ENCODE measurements at regions not wholly inside any gene's neighbourhood (a gene's known extent, or its start where the extent isn't known, plus 50 kb on each side); places are given as distances from the start of the nearest gene placed in this dataset.

- Histone ChIP-seq H3K4me1 (no peaks in the 10 kb centered on the region), H3K27ac (no peak overlapping the region), H3K9me3 (no peaks in the 10 kb centered on the region), H3K27me3 (no peaks in the 10 kb centered on the region), H3K36me3 (no peaks in the 10 kb centered on the region), H3K4me3 (no peak overlapping the region)
- no peak for DNase-seq
- TF ChIP-seq CTCF (IDR thresholded peaks at IDR 0.05): no peak
- TF ChIP-seq POLR2A (IDR thresholded peaks at IDR 0.05): no peak
- no peak for TF ChIP-seq POLR2AphosphoS5 (IDR thresholded peaks at IDR 0.05)
- TF ChIP-seq EP300 (IDR thresholded peaks at IDR 0.05): no peak
- no peak for ATAC-seq (ENCODE audit: low FRiP score in 2 of 2)
Observed at GRCh38 chr1:199404976-199405375, 622.5 kb upstream of the NR5A2 start.

- ATAC-seq (ENCODE audit: low FRiP score in 2 of 2) (no peak), DNase-seq (no peak)
- no peaks in the 10 kb centered on the region for H3K4me1 ChIP-seq
- H3K27ac ChIP-seq: no peak overlapping the region
- no peaks in the 10 kb centered on the region for H3K9me3 ChIP-seq
- WGBS, 2 donors: 80 to 87% methylated on average over 3 of the region's 3 CpGs
- no peaks in the 10 kb centered on the region for H3K27me3 ChIP-seq
- TF ChIP-seq POLR2A (IDR thresholded peaks at IDR 0.05): no peak
- TF ChIP-seq CTCF (IDR thresholded peaks at IDR 0.05): no peak
- no peak for TF ChIP-seq EP300 (IDR thresholded peaks at IDR 0.05)
- TF ChIP-seq POLR2AphosphoS5 (IDR thresholded peaks at IDR 0.05): no peak
- H3K4me3 ChIP-seq: no peak overlapping the region
- no peaks in the 10 kb centered on the region for H3K36me3 ChIP-seq
Observed at GRCh38 chr1:199405634-199406196, 621.8 kb upstream of the NR5A2 start.

- Histone ChIP-seq H3K27me3 (no peaks in the 10 kb centered on the region), H3K4me3 (no peak overlapping the region), H3K9me3 (no peaks in the 10 kb centered on the region), H3K27ac (no peak overlapping the region), H3K4me1 (no peaks in the 10 kb centered on the region), H3K36me3 (no peaks in the 10 kb centered on the region)
- WGBS, 2 donors: 84 to 93% methylated on average over 3 of the region's 3 CpGs
- no peak for TF ChIP-seq EP300 (IDR thresholded peaks at IDR 0.05)
- TF ChIP-seq CTCF (IDR thresholded peaks at IDR 0.05): no peak
- TF ChIP-seq POLR2A (IDR thresholded peaks at IDR 0.05): no peak
- TF ChIP-seq POLR2AphosphoS5 (IDR thresholded peaks at IDR 0.05): no peak
- DNase-seq (no peak), ATAC-seq (ENCODE audit: low FRiP score in 2 of 2) (no peak)
Observed at GRCh38 chr1:199410462-199410861, 617.0 kb upstream of the NR5A2 start.

GRCh38 chr1:199411506-199411905, 616.0 kb upstream of the NR5A2 start:
- H3K9me3 ChIP-seq: peaks cover 0 to 7% (median 3%) of the 10 kb centered on the region in 4 donors
- no peaks in the 10 kb centered on the region for H3K36me3 ChIP-seq
- no peaks in the 10 kb centered on the region for H3K27me3 ChIP-seq
- H3K27ac ChIP-seq: no peak overlapping the region
- H3K4me3 ChIP-seq: no peak overlapping the region
- no peak for ATAC-seq (ENCODE audit: low FRiP score in 2 of 2)
- DNase-seq: no peak
- TF ChIP-seq EP300 (IDR thresholded peaks at IDR 0.05) (no peak), POLR2AphosphoS5 (IDR thresholded peaks at IDR 0.05) (no peak), CTCF (IDR thresholded peaks at IDR 0.05) (no peak), POLR2A (IDR thresholded peaks at IDR 0.05) (no peak)
- H3K4me1 ChIP-seq: no peaks in the 10 kb centered on the region

GRCh38 chr1:199422206-199422605, 605.3 kb upstream of the NR5A2 start:
- Histone ChIP-seq H3K27me3 (no peaks in the 10 kb centered on the region), H3K27ac (no peak overlapping the region), H3K9me3 (no peaks in the 10 kb centered on the region), H3K4me1 (no peaks in the 10 kb centered on the region), H3K36me3 (no peaks in the 10 kb centered on the region), H3K4me3 (no peak overlapping the region)
- DNase-seq (peak in 1 of 2 donors; percentile 21), ATAC-seq (ENCODE audit: low FRiP score in 2 of 2) (no peak)
- TF ChIP-seq CTCF (IDR thresholded peaks at IDR 0.05): peak in 3 of 6 experiments; percentile 14 to 27 (median 25)
- TF ChIP-seq EP300 (IDR thresholded peaks at IDR 0.05): no peak
- 65 to 71% methylated on average over 1 of the region's 1 CpG for WGBS, 2 donors

Measured in upper lobe of left lung (tissue), 6 donors.